H1 (cell line): ENCODE measurements at regions not wholly inside any gene's neighbourhood (a gene's known extent, or its start where the extent isn't known, plus 50 kb on each side); places are given as distances from the start of the nearest gene placed in this dataset.

Experiments used
- EGR1 ChIP-seq: IDR thresholded peaks from 2 replicates; pipeline ENCODE4 v1.6.1; 2011; ENCODE audit warnings: low read depth, low read length, borderline replicate concordance
- POU5F1 ChIP-seq: IDR thresholded peaks from 2 replicates; pipeline ENCODE4 v1.6.1; 2011; ENCODE audit warnings: low read depth, mild to moderate bottlenecking, low read length, moderate library complexity
- SRF ChIP-seq: IDR thresholded peaks from 2 replicates; pipeline ENCODE4 v1.6.1; 2011; ENCODE audit warnings: mild to moderate bottlenecking, low read depth, low read length, moderate library complexity

DNA sequence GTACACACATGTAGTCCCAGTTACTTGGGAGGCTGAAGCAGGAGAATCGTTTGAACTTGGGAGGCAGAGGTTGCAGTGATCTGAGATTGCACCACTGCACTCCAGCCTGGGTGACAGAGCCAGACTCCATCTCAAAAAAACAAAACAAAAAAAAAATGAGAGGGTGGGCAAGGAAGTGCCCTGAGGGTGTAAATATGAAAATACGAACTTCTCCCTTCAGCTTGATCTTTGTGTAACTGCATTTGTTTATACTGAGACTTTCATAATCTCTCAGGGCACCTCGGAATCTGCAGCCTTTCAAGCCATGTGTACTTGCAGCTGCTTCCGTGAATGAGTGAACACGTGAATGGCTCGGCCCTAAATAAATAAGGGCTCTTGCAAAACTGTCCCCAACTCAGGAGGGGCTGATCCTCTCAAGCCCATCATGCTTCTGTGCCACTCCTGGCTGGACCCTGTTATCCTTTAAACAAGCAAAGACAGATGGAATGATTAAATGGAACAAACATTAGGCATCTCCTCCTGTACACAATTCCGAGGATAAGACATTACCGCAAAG, 96.8 kb downstream of the BOD1L2 start (continued):
- no peak for TF ChIP-seq EGR1
- no peak for TF ChIP-seq POU5F1
- no peak for TF ChIP-seq SRF
